Stimulated activated CD4-positive, alpha-beta T cell treated with anti-CD3 and anti-CD28 coated beads, Interleukin-15, amount 100 ng/mL, for 1 hour (primary cell): ENCODE measurements at regions not wholly inside any gene's neighbourhood (a gene's known extent, or its start where the extent isn't known, plus 50 kb on each side); places are given as distances from the start of the nearest gene placed in this dataset.

Source experiments
- DNase-seq, 2 donors: peaks; one replicate each; pipeline ENCODE4 v3.0.0-alpha.2; 2020; ENCODE audit warnings: low read depth in 1 of 2, low spot score in 1 of 2

- DNase-seq, result no peak
Measured at GRCh38 chr13:80237646-80238045, 103.3 kb downstream of the SPRY2 start.

- DNase-seq, result no peak
Measured at GRCh38 chr13:80235967-80236302, 105.0 kb downstream of the SPRY2 start.

- DNase-seq, result no peak
Measured at GRCh38 chr13:80235166-80235966, 105.6 kb downstream of the SPRY2 start.

DNA sequence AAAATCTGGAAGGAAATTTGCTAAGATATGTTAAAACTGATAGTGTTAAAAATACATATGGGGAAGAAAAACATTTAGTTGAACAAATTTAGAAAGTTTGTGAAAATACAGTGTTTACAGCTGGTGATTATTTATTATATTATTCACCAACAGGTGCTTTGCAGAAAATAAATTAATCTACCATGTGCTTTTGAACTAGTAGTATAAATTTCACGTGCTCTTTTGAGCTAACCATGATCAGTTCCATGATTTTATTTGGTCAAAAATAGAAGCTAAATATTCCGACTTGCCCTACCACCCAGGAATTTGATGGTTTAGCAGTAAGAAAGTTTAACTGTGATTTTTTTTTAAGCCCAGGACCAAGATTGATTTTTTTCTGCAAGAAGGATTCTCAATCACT, 113.3 kb downstream of the SPRY2 start:
- DNase-seq, result no peak

DNA sequence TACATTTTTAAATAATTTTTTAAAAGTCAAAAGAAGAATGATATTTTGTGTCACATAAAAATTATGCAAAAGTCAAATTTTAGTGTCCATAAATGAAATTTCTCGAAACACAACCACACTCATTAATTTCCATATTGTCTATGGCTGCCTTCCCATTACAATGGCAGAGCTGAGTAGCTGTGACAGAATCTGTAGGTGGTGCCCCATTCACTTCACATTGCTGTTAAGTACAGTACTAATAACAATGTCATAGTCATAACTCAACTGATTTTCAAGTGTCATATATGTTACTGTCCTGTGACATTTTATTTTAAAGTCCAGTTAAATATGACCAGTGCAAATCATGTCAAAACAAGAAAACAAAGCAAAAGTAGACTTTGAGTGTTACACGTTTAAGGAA, 114.3 kb downstream of the SPRY2 start:
- DNase-seq, result no peak

DNA sequence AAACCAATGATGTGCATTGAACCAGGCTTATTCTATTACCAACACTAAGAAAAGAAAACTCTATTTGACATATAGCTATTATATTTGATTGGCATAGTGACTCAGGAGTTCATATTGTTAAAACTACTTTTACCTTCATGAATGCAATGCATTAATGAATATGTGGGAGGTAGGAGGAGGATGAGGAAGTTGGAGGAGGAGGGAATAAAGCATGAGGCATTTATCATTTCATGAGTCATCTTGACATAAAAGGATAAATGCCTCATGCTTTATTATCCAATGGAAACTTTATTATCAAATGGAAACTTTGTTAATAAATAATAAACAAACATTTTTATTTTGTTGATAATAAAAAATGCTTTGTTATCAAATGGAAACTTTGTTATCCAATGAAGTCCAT, 116.5 kb downstream of the SPRY2 start:
- DNase-seq, result no peak

GRCh38 chr13:80217614-80218456, 123.1 kb downstream of the SPRY2 start:
- DNase-seq, result no peak

GRCh38 chr13:80215368-80215767, 125.6 kb downstream of the SPRY2 start:
- no peak for DNase-seq

GRCh38 chr13:80214521-80214991, 126.4 kb downstream of the SPRY2 start:
- no peak for DNase-seq

DNA sequence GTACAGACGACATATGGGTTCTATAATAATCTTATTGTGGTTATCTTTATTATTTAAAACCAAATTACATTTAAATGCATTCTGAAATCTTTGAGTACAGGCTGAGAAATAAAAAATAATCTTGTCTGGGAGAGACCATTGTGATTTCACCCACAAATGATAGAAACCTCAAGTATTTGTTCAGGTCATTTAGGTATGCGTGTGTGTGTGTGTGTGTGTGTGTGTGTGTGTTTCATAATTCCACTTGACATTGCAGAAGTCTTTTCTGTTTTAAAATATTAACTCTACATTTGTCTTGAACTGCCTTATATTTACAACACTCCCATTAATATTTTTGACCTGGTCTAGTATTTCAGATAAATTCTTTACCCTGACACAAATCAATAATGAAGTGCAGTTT, 126.9 kb downstream of the SPRY2 start:
- no peak for DNase-seq

DNA sequence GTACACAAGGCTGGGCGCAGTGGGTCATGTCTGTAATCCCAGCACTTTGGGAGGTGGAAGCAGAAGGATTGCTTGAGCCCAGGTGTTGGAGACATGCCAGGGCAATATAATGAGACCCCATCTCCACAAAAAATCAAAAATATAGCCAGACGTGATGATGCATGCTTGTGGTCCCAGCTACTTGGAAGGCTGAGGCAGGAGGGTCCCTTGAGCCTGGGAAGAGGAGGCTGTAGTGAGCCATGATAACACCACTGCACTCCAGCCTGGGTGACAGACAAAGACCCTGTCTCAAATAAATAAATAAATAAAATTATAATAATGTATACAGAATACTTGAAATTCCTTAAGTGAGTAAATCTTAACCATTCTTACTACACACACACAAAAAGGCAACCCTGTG, 127.7 kb downstream of the SPRY2 start:
- DNase-seq, result no peak

DNA sequence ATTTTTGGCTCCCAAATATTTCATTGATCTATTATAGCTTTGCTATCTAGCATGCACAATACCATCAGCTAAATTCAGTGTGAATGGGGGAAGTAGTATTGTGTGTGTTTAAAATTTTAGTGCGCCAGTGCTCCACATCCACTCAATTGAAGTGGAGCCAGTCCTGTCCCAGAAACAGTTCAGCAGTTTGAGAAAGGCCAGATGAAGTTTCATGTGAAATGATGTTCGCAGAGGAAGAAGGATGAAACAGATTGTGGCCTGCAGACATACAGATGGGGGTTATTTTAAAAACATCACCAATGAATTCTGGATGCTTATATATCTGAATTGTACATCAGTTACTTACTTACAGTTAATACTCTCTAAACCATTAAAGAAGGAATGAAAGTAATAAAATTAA, 129.4 kb downstream of the SPRY2 start:
- no peak for DNase-seq

- no peak for DNase-seq
Measured at GRCh38 chr13:80204642-80205041, 136.3 kb downstream of the SPRY2 start.

GRCh38 chr13:80203496-80203895, 137.4 kb downstream of the SPRY2 start:
- no peak for DNase-seq

DNA sequence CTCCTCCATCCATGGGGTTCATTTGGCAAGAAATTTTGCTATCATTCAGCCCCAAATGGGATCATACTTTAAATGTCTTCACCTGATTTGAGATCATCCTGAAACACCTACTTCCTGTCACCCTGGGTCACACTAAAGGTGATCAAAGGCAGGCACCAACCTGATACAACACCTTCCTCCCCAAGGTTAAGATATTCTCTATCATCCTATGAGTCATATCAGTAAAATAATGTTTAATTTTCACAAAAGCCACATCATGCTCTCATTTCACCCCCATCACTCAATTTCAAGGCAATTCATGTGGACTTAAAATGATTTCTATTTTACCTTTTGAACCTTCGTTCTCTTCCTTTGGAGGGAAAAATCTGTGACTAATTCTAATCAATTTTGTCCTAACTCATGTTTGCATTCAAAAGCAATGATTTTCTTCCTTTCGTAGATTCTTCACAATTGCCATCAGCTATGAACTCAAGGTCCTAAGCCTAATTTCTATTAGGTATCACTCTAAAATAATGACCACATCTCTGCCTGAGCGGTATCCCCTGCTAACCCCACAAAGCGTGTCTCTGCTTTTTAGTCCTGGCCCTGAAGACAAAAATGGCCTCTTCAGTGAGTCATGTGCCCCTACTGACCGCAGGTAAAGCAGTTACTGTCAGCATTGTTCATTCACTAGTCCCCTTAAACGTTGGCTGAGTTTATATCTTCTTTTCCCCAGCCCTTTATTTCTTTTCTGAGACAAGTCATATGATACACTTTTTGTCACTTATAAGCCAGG, 139.0 kb downstream of the SPRY2 start:
- no peak for DNase-seq

- DNase-seq, result no peak
Measured at GRCh38 chr13:80199585-80200292, 141.2 kb downstream of the SPRY2 start.

GRCh38 chr13:80199067-80199466, 141.9 kb downstream of the SPRY2 start:
- no peak for DNase-seq

GRCh38 chr13:80196756-80197155, 144.2 kb downstream of the SPRY2 start:
- no peak for DNase-seq

GRCh38 chr13:80195649-80196048, 145.3 kb downstream of the SPRY2 start:
- no peak for DNase-seq

GRCh38 chr13:80189889-80190597, 150.9 kb downstream of the SPRY2 start:
- DNase-seq, result no peak
